Ishikawa (cell line): ENCODE measurements at regions not wholly inside any gene's neighbourhood (a gene's known extent, or its start where the extent isn't known, plus 50 kb on each side); places are given as distances from the start of the nearest gene placed in this dataset.

Source experiments
- CEBPB ChIP-seq: IDR thresholded peaks from 2 replicates; pipeline ENCODE4 v1.6.1; 2012
- CREB1 ChIP-seq: IDR thresholded peaks from 2 replicates; pipeline ENCODE4 v1.6.1; 2012; ENCODE audit warnings: low read depth
- EGR1 ChIP-seq: IDR thresholded peaks from 2 replicates; pipeline ENCODE4 v1.6.1; 2012
- EP300 ChIP-seq: IDR thresholded peaks from 2 replicates; pipeline ENCODE4 v1.6.1; 2012; ENCODE audit warnings: borderline replicate concordance
- FOXM1 ChIP-seq: IDR thresholded peaks from 2 replicates; pipeline ENCODE4 v1.6.1; 2012; ENCODE audit warnings: low read depth, borderline replicate concordance
- NFIC ChIP-seq: IDR thresholded peaks from 2 replicates; pipeline ENCODE4 v1.6.1; 2012
- RAD21 ChIP-seq: IDR thresholded peaks from 2 replicates; pipeline ENCODE4 v1.6.1; 2012; ENCODE audit warnings: low read depth
- REST ChIP-seq: IDR thresholded peaks from 2 replicates; pipeline ENCODE4 v1.6.1; 2012; ENCODE audit warnings: low read depth, mild to moderate bottlenecking
- TAF1 ChIP-seq: IDR thresholded peaks from 2 replicates; pipeline ENCODE4 v1.6.1; 2012; ENCODE audit warnings: low read depth, mild to moderate bottlenecking
- TCF12 ChIP-seq: IDR thresholded peaks from 2 replicates; pipeline ENCODE4 v1.6.1; 2012; ENCODE audit warnings: low read depth
- TEAD4 ChIP-seq: IDR thresholded peaks from 2 replicates; pipeline ENCODE4 v1.6.1; 2012
- YY1 ChIP-seq: IDR thresholded peaks from 2 replicates; pipeline ENCODE4 v1.6.1; 2012; ENCODE audit warnings: low read depth
- ZBTB7A ChIP-seq: IDR thresholded peaks from 2 replicates; pipeline ENCODE4 v1.6.1; 2012; ENCODE audit warnings: low read depth
- TF ChIP-seq, protein P1 (sequence below): IDR thresholded peaks from 2 replicates; pipeline ENCODE4 v1.6.1; 2012
- TF ChIP-seq, protein P2 (sequence below): IDR thresholded peaks from 2 replicates; pipeline ENCODE4 v1.6.1; 2012

GRCh38 chr2:37833423-37833822 lies 91.7 kb upstream of the RMDN2 start:
- TF ChIP-seq FOXM1 (no peak), EP300 (no peak), TAF1 (no peak), REST (no peak), RAD21 (no peak), YY1 (no peak), CEBPB (no peak), TEAD4 (no peak), NFIC (no peak), EGR1 (no peak), ZBTB7A (no peak), TCF12 (no peak), CREB1 (no peak)
- TF ChIP-seq, protein P1, sequence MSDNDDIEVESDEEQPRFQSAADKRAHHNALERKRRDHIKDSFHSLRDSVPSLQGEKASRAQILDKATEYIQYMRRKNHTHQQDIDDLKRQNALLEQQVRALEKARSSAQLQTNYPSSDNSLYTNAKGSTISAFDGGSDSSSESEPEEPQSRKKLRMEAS = no peak
- TF ChIP-seq, protein P2, sequence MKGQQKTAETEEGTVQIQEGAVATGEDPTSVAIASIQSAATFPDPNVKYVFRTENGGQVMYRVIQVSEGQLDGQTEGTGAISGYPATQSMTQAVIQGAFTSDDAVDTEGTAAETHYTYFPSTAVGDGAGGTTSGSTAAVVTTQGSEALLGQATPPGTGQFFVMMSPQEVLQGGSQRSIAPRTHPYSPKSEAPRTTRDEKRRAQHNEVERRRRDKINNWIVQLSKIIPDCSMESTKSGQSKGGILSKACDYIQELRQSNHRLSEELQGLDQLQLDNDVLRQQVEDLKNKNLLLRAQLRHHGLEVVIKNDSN = no peak

DNA sequence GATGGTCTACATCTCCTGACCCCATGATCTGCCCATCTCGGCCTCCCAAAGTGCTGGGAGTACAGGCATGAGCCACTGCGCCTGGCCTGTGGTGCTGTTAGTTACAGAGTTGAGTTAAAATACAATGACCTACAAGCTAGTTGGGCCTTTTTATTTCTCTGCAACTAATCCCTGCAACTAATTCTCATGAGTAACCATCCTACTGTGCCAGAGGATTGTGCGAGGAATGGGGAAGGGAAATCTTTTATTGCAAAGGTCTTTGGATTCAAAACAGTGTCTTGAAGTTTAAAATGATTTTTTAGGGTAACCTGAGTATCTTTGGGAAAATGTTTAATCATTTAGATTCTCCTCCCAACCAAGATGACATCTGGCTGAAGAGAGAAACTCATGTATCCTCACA lies 88.8 kb upstream of the RMDN2 start:
- TF ChIP-seq YY1 (no peak), NFIC (no peak), REST (no peak), RAD21 (no peak), TCF12 (no peak), FOXM1 (no peak), TEAD4 (no peak)
- TF ChIP-seq, protein P2 = no peak

DNA sequence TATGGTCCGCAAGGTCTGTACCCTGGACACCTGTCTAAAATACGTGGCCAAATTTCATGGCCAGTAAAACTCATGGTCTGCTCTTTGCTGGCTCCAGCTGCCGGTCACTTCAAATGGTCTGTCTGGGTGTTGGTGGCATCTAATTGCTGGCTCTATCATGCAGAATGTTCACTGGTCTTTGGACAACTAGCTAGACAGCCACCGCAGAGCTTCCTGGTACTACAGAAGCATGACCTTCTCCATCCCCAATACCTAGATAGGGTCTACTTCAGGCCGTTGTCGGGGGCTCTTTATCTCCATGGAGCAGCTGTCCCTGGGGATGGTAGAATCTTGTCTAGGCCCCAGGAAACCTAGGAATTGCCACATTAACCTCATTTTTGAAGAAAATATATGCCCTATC lies 88.4 kb upstream of the RMDN2 start:
- TF ChIP-seq TEAD4 (no peak), NFIC (no peak), CREB1 (no peak), REST (no peak), EGR1 (no peak), ZBTB7A (no peak), TCF12 (no peak), RAD21 (no peak), FOXM1 (no peak), TAF1 (no peak), CEBPB (no peak), YY1 (no peak), EP300 (no peak)
- TF ChIP-seq, protein P2 = no peak
- TF ChIP-seq, protein P1 = no peak

- TF ChIP-seq TEAD4 (no peak), YY1 (no peak), REST (no peak), TCF12 (no peak), NFIC (no peak), TAF1 (no peak), ZBTB7A (no peak), EP300 (no peak)
- TF ChIP-seq, protein P1 = no peak
- TF ChIP-seq, protein P2 = no peak
These were observed 87.3 kb upstream of the RMDN2 start for GRCh38 chr2:37837628-37838328.
